ENCODE measurements at regions not wholly inside any gene's neighbourhood (a gene's known extent, or its start where the extent isn't known, plus 50 kb on each side); places are given as distances from the start of the nearest gene placed in this dataset.
"Not testable (repeated sequence)": the region's sequence is repeated elsewhere in the genome, so short reads cannot be mapped to it uniquely, and the experiment has no call there.

DNA sequence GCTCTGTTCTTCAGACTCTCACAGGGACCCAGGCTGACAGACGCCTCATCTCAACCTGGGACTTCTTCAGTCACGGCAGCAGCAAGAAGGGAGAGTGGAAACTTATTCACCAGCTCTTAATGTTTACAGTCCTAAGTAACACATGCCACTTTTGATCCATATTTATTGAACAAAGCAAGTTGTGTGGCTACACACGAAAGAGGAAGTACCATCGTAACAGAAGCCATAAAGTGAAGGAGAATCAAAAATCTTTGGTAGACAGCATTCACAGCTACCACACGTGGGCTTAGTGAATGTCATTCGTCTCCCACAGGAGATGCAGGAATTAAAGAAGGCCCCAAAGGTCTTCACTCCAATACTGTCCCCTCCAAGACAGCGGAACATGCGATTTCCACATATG lies 582.6 kb downstream of the CETN3 start:
- Histone ChIP-seq H3K27me3 (no peaks in the 10 kb centered on the region), H4K20me1 (no peaks in the 10 kb centered on the region), H3K4me1 (no peaks in the 10 kb centered on the region), H3K9ac (no peak overlapping the region), H3K27ac (no peak overlapping the region), H3K9me3 (no peaks in the 10 kb centered on the region), H3K36me3 (no peaks in the 10 kb centered on the region), H3K4me3 (no peak overlapping the region), H3K4me2 (no peak overlapping the region)
- no peak for TF ChIP-seq Cebpa-rat (IDR thresholded peaks at IDR 0.05)

DNA sequence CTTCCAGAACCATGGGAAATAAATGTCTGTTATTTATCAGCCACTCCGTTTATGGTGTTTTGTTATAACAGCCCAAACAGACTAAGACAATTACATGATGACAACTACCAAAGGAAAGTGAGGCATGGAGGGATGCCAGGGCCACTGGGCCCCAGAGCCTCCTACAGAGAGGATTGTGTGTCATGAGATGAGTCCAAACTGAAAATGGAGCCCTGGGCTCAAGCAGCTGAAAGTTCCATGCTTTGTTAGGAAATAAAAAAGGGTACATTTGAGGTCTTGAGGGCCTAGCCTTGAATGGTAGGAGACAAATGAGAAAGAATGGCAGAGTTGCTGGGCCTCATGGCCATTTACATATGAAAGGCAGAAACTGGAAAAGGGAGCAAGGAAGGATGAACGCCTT lies 586.5 kb downstream of the CETN3 start:
- no peak overlapping the region for H3K4me3 ChIP-seq
- no peaks in the 10 kb centered on the region for H3K9me3 ChIP-seq
- H3K27ac ChIP-seq, result no peak overlapping the region
- TF ChIP-seq Cebpa-rat (IDR thresholded peaks at IDR 0.05), result no peak
- no peak overlapping the region for H3K4me2 ChIP-seq
- H4K20me1 ChIP-seq, result no peaks in the 10 kb centered on the region
- no peaks in the 10 kb centered on the region for H3K4me1 ChIP-seq
- no peaks in the 10 kb centered on the region for H3K36me3 ChIP-seq
- no peak overlapping the region for H3K9ac ChIP-seq
- H3K27me3 ChIP-seq, result no peaks in the 10 kb centered on the region

DNA sequence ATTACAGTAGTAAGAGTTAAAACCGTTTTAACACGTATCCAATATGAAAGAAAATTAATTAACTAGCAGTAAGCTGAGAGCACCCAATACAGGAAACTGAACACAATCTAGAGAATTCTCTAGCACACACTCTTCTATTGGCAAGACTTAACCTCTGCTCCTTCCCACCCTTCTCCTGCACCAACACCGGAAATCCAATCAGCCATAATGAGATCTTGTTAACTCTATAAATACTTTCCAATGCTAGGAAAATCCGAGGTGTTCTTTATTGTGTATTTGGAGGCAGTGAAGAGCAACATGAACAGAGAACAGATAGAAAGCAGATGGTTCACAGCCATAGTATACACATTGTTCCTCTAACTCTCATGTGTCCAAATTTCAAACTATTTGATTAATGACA lies 591.7 kb downstream of the CETN3 start:
- Histone ChIP-seq H3K27me3 (no peaks in the 10 kb centered on the region), H3K9me3 (no peaks in the 10 kb centered on the region), H3K27ac (no peak overlapping the region), H4K20me1 (no peaks in the 10 kb centered on the region), H3K4me1 (no peaks in the 10 kb centered on the region), H3K4me2 (no peak overlapping the region), H3K4me3 (no peak overlapping the region), H3K36me3 (no peaks in the 10 kb centered on the region), H3K9ac (no peak overlapping the region)
- TF ChIP-seq Cebpa-rat (IDR thresholded peaks at IDR 0.05), result no peak

DNA sequence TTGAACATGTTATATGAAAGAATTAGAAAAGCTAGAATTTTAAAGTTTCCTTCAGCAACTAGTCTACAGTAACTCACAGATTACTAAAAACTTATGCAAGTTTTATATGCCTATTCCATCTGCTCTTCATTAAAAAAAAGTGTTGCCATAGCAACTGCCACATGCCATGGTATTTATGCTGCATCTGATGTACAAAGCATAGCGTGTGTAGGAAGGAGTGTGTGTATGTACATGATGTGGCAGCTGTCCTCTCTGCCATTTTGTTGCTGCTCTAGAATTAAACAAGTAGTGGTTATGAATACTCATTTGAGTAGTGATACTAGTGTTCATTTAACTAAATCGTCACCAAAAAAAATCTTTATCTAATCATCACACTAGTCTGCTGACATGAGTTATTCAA lies 593.5 kb downstream of the CETN3 start:
- H4K20me1 ChIP-seq, result no peaks in the 10 kb centered on the region
- H3K9me3 ChIP-seq, result no peaks in the 10 kb centered on the region
- H3K9ac ChIP-seq, result no peak overlapping the region
- no peaks in the 10 kb centered on the region for H3K4me1 ChIP-seq
- no peak for TF ChIP-seq Cebpa-rat (IDR thresholded peaks at IDR 0.05)
- no peak overlapping the region for H3K27ac ChIP-seq
- H3K4me3 ChIP-seq, result no peak overlapping the region
- no peaks in the 10 kb centered on the region for H3K27me3 ChIP-seq
- H3K36me3 ChIP-seq, result no peaks in the 10 kb centered on the region
- no peak overlapping the region for H3K4me2 ChIP-seq

DNA sequence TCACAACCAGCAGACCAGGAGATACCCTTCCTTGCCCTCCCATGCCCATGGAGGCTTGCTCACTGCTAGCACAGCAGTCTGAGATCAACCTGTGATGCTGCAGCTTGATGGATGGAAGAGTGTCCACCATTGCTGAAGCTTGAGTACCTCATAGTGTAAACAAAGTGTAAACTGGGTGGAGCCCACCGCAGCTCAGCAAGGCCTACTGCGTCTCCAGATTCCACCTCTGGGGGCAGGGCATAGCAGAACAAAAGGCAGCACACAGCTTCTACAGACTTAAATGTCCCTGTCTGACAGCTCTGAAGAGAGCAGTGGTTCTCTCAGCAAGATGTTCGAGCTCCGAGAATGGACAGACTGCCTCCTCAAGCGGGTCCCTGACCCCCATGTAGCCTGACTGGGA lies 608.8 kb downstream of the CETN3 start:
- H3K9me3 ChIP-seq, H3K4me3 ChIP-seq, H3K4me2 ChIP-seq, H4K20me1 ChIP-seq, H3K27me3 ChIP-seq, H3K4me1 ChIP-seq, H3K27ac ChIP-seq, H3K9ac ChIP-seq, H3K36me3 ChIP-seq: not testable (repeated sequence)

DNA sequence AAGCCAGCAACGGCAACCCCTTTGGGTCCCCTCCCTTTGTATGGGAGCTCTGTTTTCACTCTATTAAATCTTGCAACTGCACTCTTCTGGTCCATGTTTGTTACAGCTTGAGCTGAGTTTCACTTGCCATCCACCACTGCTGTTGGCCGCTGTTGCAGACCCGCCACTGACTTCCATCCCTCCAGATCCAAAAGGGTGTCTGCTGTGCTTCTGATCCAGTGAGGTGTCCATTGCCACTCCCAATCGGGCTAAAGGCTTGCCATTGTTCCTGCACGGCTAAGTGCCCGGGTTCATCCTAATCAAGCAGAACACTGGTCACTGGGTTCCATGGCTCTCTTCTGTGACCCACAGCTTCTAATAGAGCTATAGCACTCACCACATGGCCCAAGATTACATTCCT lies 615.1 kb downstream of the CETN3 start:
- H3K4me1 ChIP-seq, H3K36me3 ChIP-seq, H3K4me3 ChIP-seq, H3K4me2 ChIP-seq, H3K9ac ChIP-seq, H4K20me1 ChIP-seq, H3K27me3 ChIP-seq, H3K27ac ChIP-seq: not testable (repeated sequence)
- peaks cover 14% of the 10 kb centered on the region; the same call in 1 of the 2 replicates for H3K9me3 ChIP-seq

DNA sequence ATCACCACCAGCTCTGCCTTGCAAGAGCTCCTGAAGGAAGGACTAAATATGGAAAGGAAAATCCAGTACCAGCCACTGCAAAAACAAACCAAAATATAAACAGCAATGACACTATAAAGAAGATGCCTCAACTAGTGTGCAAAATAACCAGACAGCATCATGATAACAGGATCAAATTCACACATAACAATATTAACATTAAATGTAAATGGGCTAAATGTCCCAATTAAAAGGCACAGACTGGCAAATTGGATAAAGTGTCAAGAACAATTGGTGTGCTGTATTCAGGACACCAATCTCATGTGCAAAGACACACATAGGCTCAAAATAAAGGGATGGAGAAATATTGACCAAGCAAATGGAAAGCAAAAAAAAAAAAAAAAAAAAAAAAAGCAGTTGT lies 629.8 kb downstream of the CETN3 start:
- not testable (repeated sequence) for H3K36me3 ChIP-seq, H3K27ac ChIP-seq, H3K9ac ChIP-seq, H3K4me1 ChIP-seq, H3K27me3 ChIP-seq, H4K20me1 ChIP-seq, H3K4me3 ChIP-seq, H3K4me2 ChIP-seq
- H3K9me3 ChIP-seq, result peaks cover 37% of the 10 kb centered on the region

DNA sequence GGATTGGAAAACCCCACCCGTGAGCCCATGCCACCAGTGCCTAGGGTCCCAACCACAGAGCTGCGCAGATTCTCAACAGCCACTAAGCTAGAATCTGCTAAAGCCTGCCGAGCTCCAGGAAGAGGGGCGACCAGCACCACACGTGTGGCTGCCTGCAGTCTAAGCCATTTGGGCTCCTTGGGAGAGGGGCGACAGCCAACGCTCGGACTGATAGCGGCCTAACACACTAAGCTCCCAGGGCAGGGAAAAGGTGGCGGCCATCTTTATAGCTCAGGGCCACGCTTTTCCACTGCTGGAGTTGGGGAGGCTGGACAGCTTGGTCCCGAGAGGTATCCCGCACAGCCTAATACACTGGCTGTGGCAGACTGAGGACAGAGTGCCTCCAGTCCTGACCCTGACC lies 631.8 kb downstream of the CETN3 start:
- H3K4me3 ChIP-seq, result no peak overlapping the region
- H3K27ac ChIP-seq, result no peak overlapping the region
- no peak overlapping the region for H3K4me2 ChIP-seq
- H3K36me3 ChIP-seq, result no peaks in the 10 kb centered on the region
- no peak for TF ChIP-seq Cebpa-rat (IDR thresholded peaks at IDR 0.05)
- no peaks in the 10 kb centered on the region for H3K4me1 ChIP-seq
- H3K9ac ChIP-seq, result no peak overlapping the region
- H3K9me3 ChIP-seq, result peaks cover 37% of the 10 kb centered on the region
- no peaks in the 10 kb centered on the region for H3K27me3 ChIP-seq
- no peaks in the 10 kb centered on the region for H4K20me1 ChIP-seq

DNA sequence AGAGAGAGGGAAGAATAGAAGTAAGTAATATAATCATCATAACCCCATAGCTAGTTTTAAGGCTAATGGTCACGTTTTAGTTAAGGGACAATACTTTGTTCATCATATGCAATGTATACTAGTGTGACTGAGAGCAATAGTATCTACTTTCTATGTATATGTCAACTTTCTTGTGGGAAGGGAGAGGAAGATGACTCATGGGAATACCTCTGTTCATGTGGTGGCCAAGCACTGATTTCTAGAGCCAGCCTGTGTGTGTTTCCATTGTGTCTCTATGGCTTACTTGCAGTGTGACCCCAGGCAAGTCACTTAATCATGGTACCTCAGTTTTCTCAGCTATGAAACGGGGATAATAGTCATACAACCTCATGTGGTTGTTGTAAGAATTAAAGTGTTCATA lies 639.6 kb downstream of the CETN3 start:
- no peaks in the 10 kb centered on the region for H3K9me3 ChIP-seq
- H4K20me1 ChIP-seq, result no peaks in the 10 kb centered on the region
- H3K4me2 ChIP-seq, result no peak overlapping the region
- no peak overlapping the region for H3K4me3 ChIP-seq
- H3K27me3 ChIP-seq, result no peaks in the 10 kb centered on the region
- no peaks in the 10 kb centered on the region for H3K36me3 ChIP-seq
- no peak overlapping the region for H3K9ac ChIP-seq
- TF ChIP-seq Cebpa-rat (IDR thresholded peaks at IDR 0.05), result no peak
- no peaks in the 10 kb centered on the region for H3K4me1 ChIP-seq
- no peak overlapping the region for H3K27ac ChIP-seq

DNA sequence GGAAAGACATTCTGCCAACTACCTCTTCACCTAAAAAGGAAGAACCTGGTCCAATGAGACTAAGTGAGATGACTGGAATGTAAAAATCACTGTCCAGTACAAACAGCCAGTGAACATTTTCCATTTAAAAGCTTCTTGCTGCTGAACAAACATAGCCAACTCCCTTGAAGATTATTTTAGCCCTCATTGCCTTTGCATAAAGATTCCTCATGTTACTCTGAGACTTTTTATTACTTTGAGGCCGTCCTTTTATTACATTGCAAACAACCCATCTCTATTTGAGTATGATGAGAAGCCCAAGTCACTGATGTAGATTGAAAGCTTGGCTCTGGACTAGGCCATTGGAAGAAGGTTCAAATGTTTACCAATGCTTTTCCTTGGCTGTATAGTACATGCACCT lies 649.8 kb downstream of the CETN3 start:
- no peaks in the 10 kb centered on the region for H3K9me3 ChIP-seq
- no peak overlapping the region for H3K4me3 ChIP-seq
- no peaks in the 10 kb centered on the region for H3K4me1 ChIP-seq
- no peak overlapping the region for H3K4me2 ChIP-seq
- H3K27me3 ChIP-seq, result no peaks in the 10 kb centered on the region
- no peaks in the 10 kb centered on the region for H3K36me3 ChIP-seq
- H4K20me1 ChIP-seq, result no peaks in the 10 kb centered on the region
- no peak for TF ChIP-seq Cebpa-rat (IDR thresholded peaks at IDR 0.05)
- H3K27ac ChIP-seq, result no peak overlapping the region
- no peak overlapping the region for H3K9ac ChIP-seq

DNA sequence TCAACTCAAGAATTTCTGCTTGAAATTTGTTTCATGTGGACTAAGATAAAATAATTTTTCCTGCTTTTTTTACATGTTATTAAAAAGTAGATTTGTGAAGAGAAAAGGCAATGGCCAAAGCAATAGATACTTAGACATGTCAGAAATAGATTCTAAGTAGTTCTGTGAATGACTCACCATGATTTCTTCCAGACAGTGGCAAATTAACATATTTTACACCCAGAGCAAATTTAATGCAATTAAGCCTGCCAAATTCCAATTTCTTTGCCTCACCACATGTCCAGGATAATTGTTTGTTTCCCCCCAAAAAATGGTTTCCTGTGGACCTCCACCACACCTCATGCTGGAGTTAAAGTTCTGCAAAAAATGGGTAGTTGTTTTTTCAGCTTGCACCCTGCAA lies 651.4 kb downstream of the CETN3 start:
- no peak overlapping the region for H3K4me2 ChIP-seq
- no peak overlapping the region for H3K9ac ChIP-seq
- H3K4me3 ChIP-seq, result no peak overlapping the region
- H4K20me1 ChIP-seq, result no peaks in the 10 kb centered on the region
- H3K36me3 ChIP-seq, result no peaks in the 10 kb centered on the region
- H3K27me3 ChIP-seq, result no peaks in the 10 kb centered on the region
- no peak for TF ChIP-seq Cebpa-rat (IDR thresholded peaks at IDR 0.05)
- no peak overlapping the region for H3K27ac ChIP-seq
- H3K4me1 ChIP-seq, result no peaks in the 10 kb centered on the region
- H3K9me3 ChIP-seq, result no peaks in the 10 kb centered on the region
